ENCODE measurements at regions not wholly inside any gene's neighbourhood (a gene's known extent, or its start where the extent isn't known, plus 50 kb on each side); places are given as distances from the start of the nearest gene placed in this dataset.

DNA sequence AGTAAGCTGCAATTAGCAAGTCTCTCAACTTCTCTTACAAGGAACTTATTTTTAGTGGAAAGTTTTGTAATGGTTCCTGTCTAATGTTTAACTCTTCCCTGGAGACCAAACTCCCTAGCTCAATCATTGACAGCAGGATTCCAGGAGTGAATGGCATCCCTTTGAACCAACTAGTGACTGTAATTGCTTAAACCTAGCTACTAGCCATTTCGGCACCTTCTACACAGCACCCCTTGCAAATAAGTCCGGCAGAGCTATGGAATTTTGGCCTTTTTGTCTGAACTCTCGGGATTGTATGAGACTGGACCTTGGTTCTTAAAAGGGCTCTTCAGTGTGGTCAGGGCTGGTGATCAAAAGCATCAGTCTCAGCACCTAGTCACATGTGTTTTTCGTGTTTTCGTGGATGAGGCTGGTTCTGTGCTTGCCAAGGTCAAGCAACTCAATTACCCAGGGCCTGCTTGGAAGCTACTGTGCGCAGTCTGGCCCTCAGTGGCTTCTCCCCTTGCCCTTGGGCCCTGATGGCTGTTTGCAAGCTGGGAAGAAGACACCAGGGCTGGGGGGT lies 135.3 kb upstream of the NEDD9 start (continued):
- TF ChIP-seq ZNF615 (CRISPR knock-in tag; IDR thresholded peaks at IDR 0.05; ENCODE audit: borderline replicate concordance) (peak; percentile 95; the same call in 1 of the 2 replicates), GTF3A (CRISPR knock-in tag; conservative IDR thresholded peaks at IDR 0.05) (no peak), HNF4G (IDR thresholded peaks at IDR 0.05; ENCODE audit: borderline replicate concordance, low read depth, low read length) (peak; percentile 91), HNF4G (CRISPR knock-in tag; IDR thresholded peaks at IDR 0.05; ENCODE audit: borderline replicate concordance, low read depth) (no peak; the same call in 1 of the 2 replicates), AKAP8 (CRISPR knock-in tag; IDR thresholded peaks at IDR 0.05) (peak; percentile 57; the same call in 1 of the 2 replicates), ZNF121 (CRISPR knock-in tag; IDR thresholded peaks at IDR 0.05) (0 out of 2 replicates have a peak, but pooled peaks have one; percentile 35), KDM5A (IDR thresholded peaks at IDR 0.05; ENCODE audit: borderline replicate concordance, low read length) (no peak), ATM (IDR thresholded peaks at IDR 0.05; ENCODE audit: borderline replicate concordance) (no peak), ZNF350 (CRISPR knock-in tag; IDR thresholded peaks at IDR 0.05; ENCODE audit: borderline replicate concordance, low read depth) (peak; percentile 90), CHD4 (IDR thresholded peaks at IDR 0.05; ENCODE audit: borderline replicate concordance, low read length) (peak; percentile 96; the same call in 1 of the 2 replicates), PHF5A (CRISPR knock-in tag; IDR thresholded peaks at IDR 0.05; ENCODE audit: low read depth, unreplicated experiment) (no peak), ZNF10 (CRISPR knock-in tag; IDR thresholded peaks at IDR 0.05; ENCODE audit: borderline replicate concordance, low read depth) (no peak), SOX13 (IDR thresholded peaks at IDR 0.05) (peak; percentile 64; the same call in 1 of the 2 replicates), SOX13 (CRISPR knock-in tag; conservative IDR thresholded peaks at IDR 0.05 in 1 of 2, IDR thresholded peaks at IDR 0.05 in 1 of 2) (peak in 1 of 2 experiments; percentile 93; a peak in 2 of 4 replicates), PATZ1 (CRISPR knock-in tag; IDR thresholded peaks at IDR 0.05) (peak; percentile 76), EZH2 (conservative IDR thresholded peaks at IDR 0.05; ENCODE audit: low read depth, low read length) (no peak), RBM39 (IDR thresholded peaks at IDR 0.05; ENCODE audit: low read depth, low read length, poor library complexity, severe bottlenecking) (no peak), PAX8 (CRISPR knock-in tag; IDR thresholded peaks at IDR 0.05; ENCODE audit: borderline replicate concordance) (no peak; the same call in 1 of the 2 replicates), TCF12 (IDR thresholded peaks at IDR 0.05) (no peak), TCF12 (CRISPR knock-in tag; IDR thresholded peaks at IDR 0.05) (no peak; the same call in 1 of the 2 replicates), GZF1 (CRISPR knock-in tag; IDR thresholded peaks at IDR 0.05) (no peak), MYC (CRISPR knock-in tag; IDR thresholded peaks at IDR 0.05; ENCODE audit: borderline replicate concordance) (peak; percentile 72; the same call in 1 of the 2 replicates)
- TF ChIP-seq, protein P1, sequence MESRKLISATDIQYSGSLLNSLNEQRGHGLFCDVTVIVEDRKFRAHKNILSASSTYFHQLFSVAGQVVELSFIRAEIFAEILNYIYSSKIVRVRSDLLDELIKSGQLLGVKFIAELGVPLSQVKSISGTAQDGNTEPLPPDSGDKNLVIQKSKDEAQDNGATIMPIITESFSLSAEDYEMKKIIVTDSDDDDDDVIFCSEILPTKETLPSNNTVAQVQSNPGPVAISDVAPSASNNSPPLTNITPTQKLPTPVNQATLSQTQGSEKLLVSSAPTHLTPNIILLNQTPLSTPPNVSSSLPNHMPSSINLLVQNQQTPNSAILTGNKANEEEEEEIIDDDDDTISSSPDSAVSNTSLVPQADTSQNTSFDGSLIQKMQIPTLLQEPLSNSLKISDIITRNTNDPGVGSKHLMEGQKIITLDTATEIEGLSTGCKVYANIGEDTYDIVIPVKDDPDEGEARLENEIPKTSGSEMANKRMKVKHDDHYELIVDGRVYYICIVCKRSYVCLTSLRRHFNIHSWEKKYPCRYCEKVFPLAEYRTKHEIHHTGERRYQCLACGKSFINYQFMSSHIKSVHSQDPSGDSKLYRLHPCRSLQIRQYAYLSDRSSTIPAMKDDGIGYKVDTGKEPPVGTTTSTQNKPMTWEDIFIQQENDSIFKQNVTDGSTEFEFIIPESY (CRISPR knock-in tag; IDR thresholded peaks at IDR 0.05), result peak; percentile 83
- TF ChIP-seq, protein P2, sequence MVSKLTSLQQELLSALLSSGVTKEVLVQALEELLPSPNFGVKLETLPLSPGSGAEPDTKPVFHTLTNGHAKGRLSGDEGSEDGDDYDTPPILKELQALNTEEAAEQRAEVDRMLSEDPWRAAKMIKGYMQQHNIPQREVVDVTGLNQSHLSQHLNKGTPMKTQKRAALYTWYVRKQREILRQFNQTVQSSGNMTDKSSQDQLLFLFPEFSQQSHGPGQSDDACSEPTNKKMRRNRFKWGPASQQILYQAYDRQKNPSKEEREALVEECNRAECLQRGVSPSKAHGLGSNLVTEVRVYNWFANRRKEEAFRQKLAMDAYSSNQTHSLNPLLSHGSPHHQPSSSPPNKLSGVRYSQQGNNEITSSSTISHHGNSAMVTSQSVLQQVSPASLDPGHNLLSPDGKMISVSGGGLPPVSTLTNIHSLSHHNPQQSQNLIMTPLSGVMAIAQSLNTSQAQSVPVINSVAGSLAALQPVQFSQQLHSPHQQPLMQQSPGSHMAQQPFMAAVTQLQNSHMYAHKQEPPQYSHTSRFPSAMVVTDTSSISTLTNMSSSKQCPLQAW (CRISPR knock-in tag; IDR thresholded peaks at IDR 0.05), result peak; percentile 100
- TF ChIP-seq, protein P3, sequence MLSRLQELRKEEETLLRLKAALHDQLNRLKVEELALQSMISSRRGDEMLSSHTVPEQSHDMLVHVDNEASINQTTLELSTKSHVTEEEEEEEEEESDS (CRISPR knock-in tag; IDR thresholded peaks at IDR 0.05; ENCODE audit: borderline replicate concordance), result no peak

Measured in HepG2 (cell line).